Right forelimb (tissue), 1 donor: ENCODE measurements at regions not wholly inside any gene's neighbourhood (a gene's known extent, or its start where the extent isn't known, plus 50 kb on each side); places are given as distances from the start of the nearest gene placed in this dataset.
"Not testable (repeated sequence)": the region's sequence is repeated elsewhere in the genome, so short reads cannot be mapped to it uniquely, and the experiment has no call there.

Experiments
- DNase-seq: peaks from one replicate; pipeline ENCODE4 v3.0.0-alpha.2; 2018

- DNase-seq = no peak
These were observed 114.7 kb upstream of the NGF start for GRCh38 chr1:115452600-115453329.

- no peak for DNase-seq
These were observed 112.5 kb upstream of the NGF start for GRCh38 chr1:115450501-115451040.

GRCh38 chr1:115448282-115449044 lies 110.4 kb upstream of the NGF start:
- no peak for DNase-seq

- no peak for DNase-seq
These were observed 109.6 kb upstream of the NGF start for GRCh38 chr1:115447672-115448071.

- DNase-seq = no peak
These were observed 107.0 kb upstream of the NGF start for GRCh38 chr1:115445090-115445489.

GRCh38 chr1:115440733-115441132 lies 102.7 kb upstream of the NGF start:
- no peak for DNase-seq

- DNase-seq = not testable (repeated sequence)
These were observed 101.5 kb upstream of the NGF start for GRCh38 chr1:115439520-115439919.

GRCh38 chr1:115437196-115437595 lies 99.1 kb upstream of the NGF start:
- no peak for DNase-seq

- DNase-seq = no peak
These were observed 98.5 kb upstream of the NGF start for GRCh38 chr1:115436596-115436995.

GRCh38 chr1:115433483-115433882 lies 95.4 kb upstream of the NGF start:
- no peak for DNase-seq

- no peak for DNase-seq
These were observed 94.0 kb upstream of the NGF start for GRCh38 chr1:115432061-115432460.

GRCh38 chr1:115430441-115431158 lies 92.6 kb upstream of the NGF start:
- DNase-seq = no peak

- DNase-seq = no peak
These were observed 91.8 kb upstream of the NGF start for GRCh38 chr1:115429884-115430283.

- DNase-seq = no peak
These were observed 91.2 kb upstream of the NGF start for GRCh38 chr1:115429241-115429640.

GRCh38 chr1:115428676-115429075 lies 90.6 kb upstream of the NGF start:
- no peak for DNase-seq

GRCh38 chr1:115428256-115428655 lies 90.2 kb upstream of the NGF start:
- DNase-seq = no peak

- no peak for DNase-seq
These were observed 88.9 kb upstream of the NGF start for GRCh38 chr1:115426956-115427355.

GRCh38 chr1:115426231-115426771 lies 88.3 kb upstream of the NGF start:
- no peak for DNase-seq

GRCh38 chr1:115425442-115425841 lies 87.4 kb upstream of the NGF start:
- no peak for DNase-seq

- no peak for DNase-seq
These were observed 85.7 kb upstream of the NGF start for GRCh38 chr1:115423776-115424175.

GRCh38 chr1:115419571-115419970 lies 81.5 kb upstream of the NGF start:
- no peak for DNase-seq

- DNase-seq = no peak
These were observed 75.6 kb upstream of the NGF start for GRCh38 chr1:115413621-115414020.

- no peak for DNase-seq
These were observed 75.2 kb upstream of the NGF start for GRCh38 chr1:115413208-115413607.
